ENCODE measurements at regions not wholly inside any gene's neighbourhood (a gene's known extent, or its start where the extent isn't known, plus 50 kb on each side); places are given as distances from the start of the nearest gene placed in this dataset.
A peak's percentile ranks its signal among the peaks of the same experiment; 100 is the strongest.

- no peak for DNase-seq (ENCODE audit: low spot score)
These were observed 557.5 kb downstream of the DNAJB9 start for GRCh38 chr7:109127145-109127544.

- DNase-seq (ENCODE audit: low spot score): no peak
These were observed 561.5 kb downstream of the DNAJB9 start for GRCh38 chr7:109131141-109131540.

GRCh38 chr7:109136893-109137292 is 567.2 kb downstream of the DNAJB9 start:
- no peak for DNase-seq (ENCODE audit: low spot score)

GRCh38 chr7:109154748-109155147 is 585.1 kb downstream of the DNAJB9 start:
- DNase-seq (ENCODE audit: low spot score): no peak

GRCh38 chr7:109158246-109158645 is 588.6 kb downstream of the DNAJB9 start:
- no peak for DNase-seq (ENCODE audit: low spot score)

- no peak for DNase-seq (ENCODE audit: low spot score)
These were observed 607.0 kb downstream of the DNAJB9 start for GRCh38 chr7:109176661-109177060.

GRCh38 chr7:109178342-109178741 is 608.7 kb downstream of the DNAJB9 start:
- no peak for DNase-seq (ENCODE audit: low spot score)

GRCh38 chr7:109179601-109180000 is 609.9 kb downstream of the DNAJB9 start:
- DNase-seq (ENCODE audit: low spot score): no peak

GRCh38 chr7:109190766-109191398 is 621.2 kb downstream of the DNAJB9 start:
- no peak for DNase-seq (ENCODE audit: low spot score)

- no peak for DNase-seq (ENCODE audit: low spot score)
These were observed 636.5 kb downstream of the DNAJB9 start for GRCh38 chr7:109206196-109206595.

- no peak for DNase-seq (ENCODE audit: low spot score)
These were observed 643.4 kb downstream of the DNAJB9 start for GRCh38 chr7:109213081-109213480.

GRCh38 chr7:109215341-109215740 is 645.7 kb downstream of the DNAJB9 start:
- no peak for DNase-seq (ENCODE audit: low spot score)

- DNase-seq (ENCODE audit: low spot score): no peak
These were observed 654.4 kb downstream of the DNAJB9 start for GRCh38 chr7:109224100-109224499.

- no peak for DNase-seq (ENCODE audit: low spot score)
These were observed 657.0 kb downstream of the DNAJB9 start for GRCh38 chr7:109226699-109227098.

GRCh38 chr7:109235316-109235715 is 665.6 kb downstream of the DNAJB9 start:
- no peak for DNase-seq (ENCODE audit: low spot score)

GRCh38 chr7:109246330-109247077 is 676.8 kb downstream of the DNAJB9 start:
- DNase-seq (ENCODE audit: low spot score): peak; percentile 10

- DNase-seq (ENCODE audit: low spot score): no peak
These were observed 687.3 kb downstream of the DNAJB9 start for GRCh38 chr7:109256762-109257560.

- DNase-seq (ENCODE audit: low spot score): no peak
These were observed 689.5 kb downstream of the DNAJB9 start for GRCh38 chr7:109259151-109259550.

GRCh38 chr7:109261781-109262180 is 692.1 kb downstream of the DNAJB9 start:
- no peak for DNase-seq (ENCODE audit: low spot score)

- DNase-seq (ENCODE audit: low spot score): no peak
These were observed 696.9 kb downstream of the DNAJB9 start for GRCh38 chr7:109266610-109267009.

- DNase-seq (ENCODE audit: low spot score): no peak
These were observed 706.7 kb downstream of the DNAJB9 start for GRCh38 chr7:109276348-109276747.

- DNase-seq (ENCODE audit: low spot score): no peak
These were observed 713.1 kb downstream of the DNAJB9 start for GRCh38 chr7:109282726-109283125.

GRCh38 chr7:109284943-109285342 is 715.3 kb downstream of the DNAJB9 start:
- no peak for DNase-seq (ENCODE audit: low spot score)

All from mucosa of gallbladder (tissue), 1 donor.